Nephron (organoid): ENCODE measurements at regions not wholly inside any gene's neighbourhood (a gene's known extent, or its start where the extent isn't known, plus 50 kb on each side); places are given as distances from the start of the nearest gene placed in this dataset.
"Not testable (repeated sequence)": the region's sequence is repeated elsewhere in the genome, so short reads cannot be mapped to it uniquely, and the experiment has no call there.

Experiments used
- H3K27ac Mint-ChIP-seq, 3 experiments: 2 replicates each; pipeline ENCODE4 v1.8.0; 2020; ENCODE audit warnings: mixed read lengths in 3 of 3, mild to moderate bottlenecking in 2 of 3, moderate library complexity in 1 of 3
- H3K27me3 Mint-ChIP-seq: 2 replicates; pipeline ENCODE4 v1.8.0; 2021; ENCODE audit warnings: low read depth, mild to moderate bottlenecking, moderate library complexity, mixed read lengths
- H3K36me3 Mint-ChIP-seq: 2 replicates; pipeline ENCODE4 v1.8.0; 2020; ENCODE audit warnings: low read depth, mixed read lengths
- H3K4me1 Mint-ChIP-seq: 2 replicates; pipeline ENCODE4 v1.8.0; 2020; ENCODE audit warnings: mixed read lengths
- H3K4me3 Mint-ChIP-seq, 3 experiments: 2 replicates each; pipeline ENCODE4 v1.8.0; 2020; ENCODE audit warnings: mild to moderate bottlenecking in 3 of 3, mixed read lengths in 3 of 3, moderate library complexity in 2 of 3
- H3K9me3 Mint-ChIP-seq: 2 replicates; pipeline ENCODE4 v1.8.0; 2020; ENCODE audit warnings: mixed read lengths
- TF ChIP-seq, protein P1 (sequence below), 3 experiments: fragments of 200-600 bp; sonication (generic); IDR thresholded peaks; one replicate each; pipeline ENCODE4 v1.5.0; 2021; ENCODE audit warnings: antibody characterized with exemption in 3 of 3; ENCODE audit not compliant: unreplicated experiment in 3 of 3

DNA sequence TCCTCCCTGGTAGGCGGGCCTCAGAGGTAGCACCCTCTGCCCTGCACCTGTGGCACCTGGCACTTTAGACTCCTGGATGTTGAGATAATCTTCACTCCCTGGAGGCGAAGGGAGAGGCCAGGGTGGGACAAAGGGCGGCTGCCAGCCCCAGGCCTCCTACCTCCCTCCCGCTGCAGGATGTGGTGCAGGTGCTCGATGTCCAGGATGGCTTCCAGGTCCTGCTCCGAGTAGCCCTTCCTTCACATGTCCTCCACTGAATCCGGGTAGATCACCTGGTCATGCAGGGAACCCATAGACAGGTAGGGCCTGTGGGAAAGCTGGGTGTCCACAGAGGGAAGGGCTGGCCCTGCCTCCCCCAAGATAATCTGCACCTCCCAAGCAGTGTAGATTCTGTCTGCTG lies 1075.6 kb downstream of the RPIA start:
- not testable (repeated sequence) for H3K4me1 Mint-ChIP-seq

GRCh38 chr2:89767572-89768435 lies 1076.3 kb downstream of the RPIA start:
- H3K4me1 Mint-ChIP-seq = no peaks in the 10 kb centered on the region
- H3K9me3 Mint-ChIP-seq = peaks cover 61% of the 10 kb centered on the region
- no peaks in the 10 kb centered on the region for H3K27me3 Mint-ChIP-seq
- no peak overlapping the region for H3K4me3 Mint-ChIP-seq
- H3K27ac Mint-ChIP-seq = no peak overlapping the region
- TF ChIP-seq, protein P1, sequence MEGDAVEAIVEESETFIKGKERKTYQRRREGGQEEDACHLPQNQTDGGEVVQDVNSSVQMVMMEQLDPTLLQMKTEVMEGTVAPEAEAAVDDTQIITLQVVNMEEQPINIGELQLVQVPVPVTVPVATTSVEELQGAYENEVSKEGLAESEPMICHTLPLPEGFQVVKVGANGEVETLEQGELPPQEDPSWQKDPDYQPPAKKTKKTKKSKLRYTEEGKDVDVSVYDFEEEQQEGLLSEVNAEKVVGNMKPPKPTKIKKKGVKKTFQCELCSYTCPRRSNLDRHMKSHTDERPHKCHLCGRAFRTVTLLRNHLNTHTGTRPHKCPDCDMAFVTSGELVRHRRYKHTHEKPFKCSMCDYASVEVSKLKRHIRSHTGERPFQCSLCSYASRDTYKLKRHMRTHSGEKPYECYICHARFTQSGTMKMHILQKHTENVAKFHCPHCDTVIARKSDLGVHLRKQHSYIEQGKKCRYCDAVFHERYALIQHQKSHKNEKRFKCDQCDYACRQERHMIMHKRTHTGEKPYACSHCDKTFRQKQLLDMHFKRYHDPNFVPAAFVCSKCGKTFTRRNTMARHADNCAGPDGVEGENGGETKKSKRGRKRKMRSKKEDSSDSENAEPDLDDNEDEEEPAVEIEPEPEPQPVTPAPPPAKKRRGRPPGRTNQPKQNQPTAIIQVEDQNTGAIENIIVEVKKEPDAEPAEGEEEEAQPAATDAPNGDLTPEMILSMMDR (IDR thresholded peaks at IDR 0.05; ENCODE audit: unreplicated experiment in 3 of 3) = no peak
- peaks cover 18% of the 10 kb centered on the region for H3K36me3 Mint-ChIP-seq

More for the DNA sequence above, 1075.6 kb downstream of the RPIA start:
- not testable (repeated sequence) for H3K27me3 Mint-ChIP-seq, H3K4me3 Mint-ChIP-seq, H3K27ac Mint-ChIP-seq
- Mint-ChIP-seq H3K36me3 (peaks cover 15% of the 10 kb centered on the region), H3K9me3 (peaks cover 62% of the 10 kb centered on the region)

- Mint-ChIP-seq H3K36me3 (peaks cover 62% of the 10 kb centered on the region), H3K27ac (no peak overlapping the region), H3K9me3 (peaks cover 92% of the 10 kb centered on the region), H3K27me3 (no peaks in the 10 kb centered on the region), H3K4me3 (no peak overlapping the region), H3K4me1 (no peaks in the 10 kb centered on the region)
- TF ChIP-seq, protein P1 (IDR thresholded peaks at IDR 0.05; ENCODE audit: unreplicated experiment in 3 of 3) = no peak
Observed at GRCh38 chr2:89775885-89776284, 1084.4 kb downstream of the RPIA start.

DNA sequence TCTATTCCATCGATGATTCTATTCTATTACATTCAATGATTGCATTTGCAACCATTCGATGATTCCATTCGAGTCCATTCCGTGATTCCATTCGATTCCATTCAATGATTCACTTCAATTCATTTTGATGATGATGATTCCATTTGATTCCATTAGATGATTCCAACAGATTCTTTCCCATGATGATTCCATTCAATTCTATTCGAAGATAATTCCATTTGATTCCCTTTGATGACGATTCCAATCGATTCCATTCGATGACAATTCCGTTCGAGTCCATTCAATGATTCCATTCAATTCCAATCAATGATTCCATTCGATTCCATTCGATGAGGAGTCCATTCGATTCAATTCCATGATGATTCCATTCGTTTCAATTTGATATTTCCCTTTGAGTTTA lies 1088.8 kb downstream of the RPIA start:
- H3K4me1 Mint-ChIP-seq = no peaks in the 10 kb centered on the region

DNA sequence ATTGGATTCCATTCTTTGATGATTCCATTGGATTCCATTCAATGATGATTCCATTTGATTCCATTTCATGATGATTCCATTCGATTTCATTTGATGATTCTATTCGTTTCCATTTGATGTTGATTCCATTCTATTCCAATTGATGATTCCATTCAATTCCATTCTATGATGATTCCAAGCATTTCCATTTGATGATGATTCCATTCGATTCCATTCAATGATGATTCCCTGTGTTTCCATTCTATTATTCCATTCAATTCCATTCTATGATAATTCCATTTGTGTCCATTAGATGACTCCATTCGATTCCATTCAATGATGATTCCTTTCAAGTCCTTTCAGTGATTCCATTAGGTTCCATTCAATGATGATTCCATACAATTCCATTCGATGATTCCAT lies 1090.5 kb downstream of the RPIA start:
- no peaks in the 10 kb centered on the region for H3K4me1 Mint-ChIP-seq
- TF ChIP-seq, protein P1 (IDR thresholded peaks at IDR 0.05; ENCODE audit: unreplicated experiment in 3 of 3) = no peak
- H3K4me3 Mint-ChIP-seq = no peak overlapping the region
- H3K36me3 Mint-ChIP-seq = peaks cover 68% of the 10 kb centered on the region
- peaks cover 93% of the 10 kb centered on the region for H3K9me3 Mint-ChIP-seq
- no peak overlapping the region for H3K27ac Mint-ChIP-seq
- H3K27me3 Mint-ChIP-seq = no peaks in the 10 kb centered on the region

More for the DNA sequence above, 1088.8 kb downstream of the RPIA start:
- H3K4me3 Mint-ChIP-seq = no peak overlapping the region
- peaks cover 100% of the 10 kb centered on the region for H3K9me3 Mint-ChIP-seq
- TF ChIP-seq, protein P1 (IDR thresholded peaks at IDR 0.05; ENCODE audit: unreplicated experiment in 3 of 3) = no peak
- H3K27me3 Mint-ChIP-seq = no peaks in the 10 kb centered on the region
- no peak overlapping the region for H3K27ac Mint-ChIP-seq
- peaks cover 78% of the 10 kb centered on the region for H3K36me3 Mint-ChIP-seq

DNA sequence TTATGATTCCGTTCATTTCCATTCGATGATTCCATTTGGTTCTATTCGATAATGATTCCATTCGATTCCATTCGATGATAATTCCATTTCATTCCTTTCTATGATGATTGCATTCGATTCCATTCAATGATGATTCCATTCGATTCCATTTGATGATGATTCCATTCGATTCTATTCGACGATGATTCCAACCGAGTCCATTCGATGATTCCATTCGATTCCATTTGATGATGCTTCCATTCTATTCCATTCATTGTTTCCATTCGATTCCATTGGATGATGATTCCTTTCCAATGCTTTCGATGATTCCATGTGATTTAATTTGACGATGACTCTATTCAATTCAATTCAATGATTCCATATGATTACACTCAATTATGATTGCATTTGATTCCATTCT lies 1093.5 kb downstream of the RPIA start:
- Mint-ChIP-seq H3K27me3 (no peaks in the 10 kb centered on the region), H3K27ac (no peak overlapping the region), H3K36me3 (peaks cover 65% of the 10 kb centered on the region), H3K4me3 (no peak overlapping the region), H3K9me3 (peaks cover 93% of the 10 kb centered on the region), H3K4me1 (no peaks in the 10 kb centered on the region)
- TF ChIP-seq, protein P1 (IDR thresholded peaks at IDR 0.05; ENCODE audit: unreplicated experiment in 3 of 3) = no peak

DNA sequence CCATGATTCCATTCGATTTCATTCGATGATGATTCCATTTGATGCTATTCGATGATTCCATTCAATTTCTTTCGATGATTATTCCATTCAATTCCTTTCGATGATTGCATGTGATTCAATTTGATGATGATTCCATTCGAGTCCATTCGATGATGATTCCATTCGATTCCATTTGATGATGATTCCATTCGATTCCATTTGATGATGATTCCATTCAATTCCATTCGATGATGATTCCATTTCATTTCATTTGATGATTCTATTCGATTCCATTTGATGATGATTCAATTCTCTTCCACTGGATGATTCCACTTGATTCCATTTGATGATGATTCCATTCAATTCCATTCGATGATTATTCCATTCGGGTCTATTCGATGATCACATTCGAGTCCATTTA lies 1094.1 kb downstream of the RPIA start:
- not testable (repeated sequence) for H3K4me3 Mint-ChIP-seq, H3K4me1 Mint-ChIP-seq, H3K27ac Mint-ChIP-seq, H3K27me3 Mint-ChIP-seq
- H3K9me3 Mint-ChIP-seq = peaks cover 93% of the 10 kb centered on the region
- H3K36me3 Mint-ChIP-seq = peaks cover 65% of the 10 kb centered on the region

- not testable (repeated sequence) for H3K4me3 Mint-ChIP-seq, H3K4me1 Mint-ChIP-seq, H3K27me3 Mint-ChIP-seq, H3K27ac Mint-ChIP-seq
- Mint-ChIP-seq H3K9me3 (peaks cover 90% of the 10 kb centered on the region), H3K36me3 (peaks cover 60% of the 10 kb centered on the region)
Observed at GRCh38 chr2:89786642-89787041, 1095.2 kb downstream of the RPIA start.

- not testable (repeated sequence) for H3K27me3 Mint-ChIP-seq
Observed at GRCh38 chr2:89795530-89795929, 1104.1 kb downstream of the RPIA start.

More at GRCh38 chr2:89795530-89795929, 1104.1 kb downstream of the RPIA start:
- Mint-ChIP-seq H3K9me3 (peaks cover 86% of the 10 kb centered on the region), H3K36me3 (peaks cover 61% of the 10 kb centered on the region)
- not testable (repeated sequence) for H3K4me3 Mint-ChIP-seq, H3K27ac Mint-ChIP-seq, H3K4me1 Mint-ChIP-seq
